22Rv1 (cell line): ENCODE measurements at regions not wholly inside any gene's neighbourhood (a gene's known extent, or its start where the extent isn't known, plus 50 kb on each side); places are given as distances from the start of the nearest gene placed in this dataset.
"Not testable (repeated sequence)": the region's sequence is repeated elsewhere in the genome, so short reads cannot be mapped to it uniquely, and the experiment has no call there.

Source experiments
- H3K27ac ChIP-seq: fragments of 450-650 bp; 2 replicates; pipeline ENCODE4 v1.5.1; 2017
- CTCF ChIP-seq: fragments of 450-650 bp; IDR thresholded peaks from 2 replicates; pipeline ENCODE4 v1.5.1; 2017; ENCODE audit warnings: mild to moderate bottlenecking
- ZFX ChIP-seq: fragments of 450-650 bp; IDR thresholded peaks from 2 replicates; pipeline ENCODE4 v1.6.1; 2017; ENCODE audit warnings: antibody characterized with exemption, borderline replicate concordance

- H3K27ac ChIP-seq, result no peak overlapping the region
These were observed 57.1 kb upstream of the ABLIM1 start for GRCh38 chr10:114715171-114715670.

GRCh38 chr10:114716811-114717404 is 58.8 kb upstream of the ABLIM1 start:
- no peak overlapping the region for H3K27ac ChIP-seq
- TF ChIP-seq ZFX, result no peak
- TF ChIP-seq CTCF, result no peak

More at GRCh38 chr10:114715171-114715670, 57.1 kb upstream of the ABLIM1 start:
- TF ChIP-seq ZFX (no peak), CTCF (no peak)

GRCh38 chr10:114717881-114718280 is 59.8 kb upstream of the ABLIM1 start:
- H3K27ac ChIP-seq, result not testable (repeated sequence)

- TF ChIP-seq ZFX, result no peak
- TF ChIP-seq CTCF, result no peak
- H3K27ac ChIP-seq, result no peak overlapping the region
These were observed 60.3 kb upstream of the ABLIM1 start for GRCh38 chr10:114718374-114718773.

- no peak for TF ChIP-seq ZFX
- no peak for TF ChIP-seq CTCF
- H3K27ac ChIP-seq, result no peak overlapping the region
These were observed 61.2 kb upstream of the ABLIM1 start for GRCh38 chr10:114719311-114719710.

- H3K27ac ChIP-seq, result not testable (repeated sequence)
These were observed 61.9 kb upstream of the ABLIM1 start for GRCh38 chr10:114720023-114720422.

GRCh38 chr10:114720685-114721278 is 62.7 kb upstream of the ABLIM1 start:
- H3K27ac ChIP-seq, result no peak overlapping the region
- TF ChIP-seq ZFX, result no peak
- TF ChIP-seq CTCF, result no peak

GRCh38 chr10:114722136-114722535 is 64.1 kb upstream of the ABLIM1 start:
- H3K27ac ChIP-seq, result not testable (repeated sequence)

GRCh38 chr10:114723361-114723760 is 65.3 kb upstream of the ABLIM1 start:
- TF ChIP-seq ZFX (no peak), CTCF (no peak)
- H3K27ac ChIP-seq, result no peak overlapping the region
